Activated CD8-positive, alpha-beta T cell treated with anti-CD3 and anti-CD28 coated beads for 36 hours (primary cell): ENCODE measurements at regions not wholly inside any gene's neighbourhood (a gene's known extent, or its start where the extent isn't known, plus 50 kb on each side); places are given as distances from the start of the nearest gene placed in this dataset.
"Not testable (repeated sequence)": the region's sequence is repeated elsewhere in the genome, so short reads cannot be mapped to it uniquely, and the experiment has no call there.

ENCODE experiments used
- ATAC-seq: fragments of 200-7000 bp; cut with Tn5 transposase; one replicate; pipeline ENCODE4 v1.10.0; 2021; ENCODE audit warnings: mild to moderate bottlenecking, moderate library complexity
- CTCF ChIA-PET: fragments of 350-600 bp; sonication (Branson Sonifier 250); formaldehyde crosslinking; loops from one replicate; lab custom pipeline; 2021; ENCODE audit warnings: antibody characterized with exemption; lab: Charles Lee
- POLR2A ChIA-PET: fragments of 350-600 bp; sonication (Branson Sonifier 250); formaldehyde crosslinking; loops from one replicate; lab custom pipeline; 2021; ENCODE audit warnings: antibody characterized with exemption; lab: Charles Lee
- DNase-seq: peaks from one replicate; pipeline ENCODE4 v3.0.0-alpha.2; 2020
- H3K27ac Mint-ChIP-seq: one replicate; pipeline ENCODE4 v1.8.0; 2021; ENCODE audit warnings: mild to moderate bottlenecking, mixed read lengths
- H3K27me3 Mint-ChIP-seq: one replicate; pipeline ENCODE4 v1.8.0; 2021; ENCODE audit warnings: mixed read lengths
- H3K36me3 Mint-ChIP-seq: one replicate; pipeline ENCODE4 v1.8.0; 2021; ENCODE audit warnings: low read depth, mixed read lengths
- H3K4me1 Mint-ChIP-seq: one replicate; pipeline ENCODE4 v1.8.0; 2021; ENCODE audit warnings: low read depth, mixed read lengths
- H3K4me3 Mint-ChIP-seq: one replicate; pipeline ENCODE4 v1.8.0; 2021; ENCODE audit warnings: mild to moderate bottlenecking, moderate library complexity, mixed read lengths
- H3K9me3 Mint-ChIP-seq: one replicate; pipeline ENCODE4 v1.8.0; 2021; ENCODE audit warnings: mixed read lengths
- CTCF ChIP-seq: fragments of 200-600 bp; IDR thresholded peaks from one replicate; pipeline ENCODE4 v1.8.0; 2022; ENCODE audit warnings: antibody characterized with exemption, mild to moderate bottlenecking
- intact Hi-C: fragments of 100-400 bp; cut with micrococcal nuclease; formaldehyde crosslinking; loops from one replicate; pipeline ENCODE4 v1.10.0; 2022

- intact Hi-C loops: no loop called here
- Mint-ChIP-seq H3K27ac (no peak overlapping the region), H3K4me3 (no peak overlapping the region), H3K36me3 (no peaks in the 10 kb centered on the region), H3K27me3 (peaks cover 1% of the 10 kb centered on the region), H3K4me1 (no peaks in the 10 kb centered on the region), H3K9me3 (no peaks in the 10 kb centered on the region)
- DNase-seq (no peak), ATAC-seq (no peak)
- ChIA-PET CTCF (no interaction called here), POLR2A (interaction anchor here (0.7 kb wide), 1 partner anchor 14 kb away, joined by 3 read pairs; no protein-coding TSS in a partner anchor)
- no peak for TF ChIP-seq CTCF
Observed at GRCh38 chr5:163259495-163259894, 177.9 kb upstream of the CCNG1 start.

GRCh38 chr5:163260471-163260870 is 176.9 kb upstream of the CCNG1 start:
- ATAC-seq: no peak
- intact Hi-C loops: no loop called here
- DNase-seq: no peak
- Mint-ChIP-seq H3K27me3 (peaks cover 1% of the 10 kb centered on the region), H3K9me3 (no peaks in the 10 kb centered on the region), H3K27ac (no peak overlapping the region), H3K4me1 (no peaks in the 10 kb centered on the region), H3K36me3 (no peaks in the 10 kb centered on the region), H3K4me3 (no peak overlapping the region)
- TF ChIP-seq CTCF: no peak
- ChIA-PET POLR2A (no interaction called here), CTCF (no interaction called here)

- Mint-ChIP-seq H3K4me3 (no peak overlapping the region), H3K27me3 (peaks cover 1% of the 10 kb centered on the region), H3K27ac (no peak overlapping the region), H3K9me3 (no peaks in the 10 kb centered on the region), H3K4me1 (no peaks in the 10 kb centered on the region), H3K36me3 (no peaks in the 10 kb centered on the region)
- CTCF ChIA-PET: no interaction called here
- intact Hi-C loops: no loop called here
- ATAC-seq (no peak), DNase-seq (no peak)
- TF ChIP-seq CTCF: no peak
- POLR2A ChIA-PET: no interaction called here
Observed at GRCh38 chr5:163260961-163261360, 176.4 kb upstream of the CCNG1 start.

GRCh38 chr5:163261647-163262269 is 175.6 kb upstream of the CCNG1 start:
- DNase-seq (no peak), ATAC-seq (no peak)
- no peak overlapping the region for H3K27ac Mint-ChIP-seq
- intact Hi-C loops: no loop called here
- no peaks in the 10 kb centered on the region for H3K27me3 Mint-ChIP-seq
- ChIA-PET POLR2A (no interaction called here), CTCF (no interaction called here)
- no peak for TF ChIP-seq CTCF
- H3K9me3 Mint-ChIP-seq: no peaks in the 10 kb centered on the region
- H3K4me3 Mint-ChIP-seq: no peak overlapping the region
- H3K4me1 Mint-ChIP-seq: no peaks in the 10 kb centered on the region
- H3K36me3 Mint-ChIP-seq: no peaks in the 10 kb centered on the region

- POLR2A ChIA-PET, H3K4me1 Mint-ChIP-seq, H3K27ac Mint-ChIP-seq, intact Hi-C loops, ATAC-seq, H3K27me3 Mint-ChIP-seq, CTCF ChIA-PET, H3K36me3 Mint-ChIP-seq, H3K4me3 Mint-ChIP-seq, DNase-seq, H3K9me3 Mint-ChIP-seq: not testable (repeated sequence)
Observed at GRCh38 chr5:163266249-163266648, 171.1 kb upstream of the CCNG1 start.

- Mint-ChIP-seq H3K36me3 (no peaks in the 10 kb centered on the region), H3K27me3 (no peaks in the 10 kb centered on the region), H3K4me3 (no peak overlapping the region), H3K4me1 (no peaks in the 10 kb centered on the region), H3K27ac (no peak overlapping the region), H3K9me3 (no peaks in the 10 kb centered on the region)
- TF ChIP-seq CTCF: no peak
- POLR2A ChIA-PET: no interaction called here
- ATAC-seq (no peak), DNase-seq (no peak)
- intact Hi-C loops: no loop called here
- CTCF ChIA-PET: no interaction called here
Observed at GRCh38 chr5:163269624-163270023, 167.8 kb upstream of the CCNG1 start.
